Esophagus muscularis mucosa (tissue), 4 donors: ENCODE measurements at regions not wholly inside any gene's neighbourhood (a gene's known extent, or its start where the extent isn't known, plus 50 kb on each side); places are given as distances from the start of the nearest gene placed in this dataset.

Experiments
- DNase-seq: peaks from one replicate; pipeline ENCODE4 v3.0.0-alpha.2; 2017; ENCODE audit errors: extremely low spot score
- H3K27ac ChIP-seq, 4 donors: fragments of 200-600 bp; sonication (generic); replicated peaks in 1 of 4; 1 replicate in 3 of 4; 2 replicates in 1 of 4; pipeline ENCODE4 v1.5.1; 2016 to 2019; ENCODE audit warnings: mild to moderate bottlenecking in 1 of 4
- H3K27me3 ChIP-seq, 4 donors: fragments of 200-600 bp; sonication (generic); one replicate each; pipeline versions ENCODE4 v1.5.1 to v1.6.0; 2016 to 2019
- H3K36me3 ChIP-seq, 4 donors: fragments of 200-600 bp; sonication (generic); one replicate each; pipeline ENCODE4 v1.5.1; 2016 to 2019
- H3K4me1 ChIP-seq, 4 donors: fragments of 200-600 bp; sonication (generic); one replicate each; pipeline ENCODE4 v1.5.1; 2016 to 2019
- H3K4me3 ChIP-seq, 4 donors: fragments of 200-600 bp; sonication (generic); 1 replicate in 2 of 4; 2 replicates in 2 of 4; pipeline ENCODE4 v1.5.1; 2016 to 2019; ENCODE audit warnings: mild to moderate bottlenecking in 4 of 4, moderate library complexity in 1 of 4
- H3K9me3 ChIP-seq, 4 donors: fragments of 200-600 bp; sonication (generic); 1 replicate in 3 of 4; 2 replicates in 1 of 4; pipeline ENCODE4 v1.5.1; 2016 to 2019
- EP300 ChIP-seq: sonication (generic); formaldehyde crosslinking; IDR thresholded peaks from one replicate; pipeline ENCODE4 v1.6.1; 2017; ENCODE audit warnings: antibody characterized with exemption
- POLR2A ChIP-seq: fragments of 450-650 bp; IDR thresholded peaks from one replicate; pipeline ENCODE4 v1.6.1; 2017; ENCODE audit warnings: antibody characterized with exemption, moderate library complexity, mild to moderate bottlenecking, low read depth
- POLR2AphosphoS5 ChIP-seq, 2 donors: sonication (generic); formaldehyde crosslinking; IDR thresholded peaks; one replicate each; pipeline ENCODE4 v1.6.1; 2017; ENCODE audit warnings: antibody characterized with exemption in 2 of 2
- WGBS: methylation state at CpG from one replicate; pipeline ENCODE4 v1.1.5; 2018; 5-methylcytosine and 5-hydroxymethylcytosine counted together
- intact Hi-C: fragments of 100-400 bp; cut with DNase I; formaldehyde crosslinking; loops from one replicate; pipeline ENCODE4 v1.15.1; 2023
- TF ChIP-seq, protein P1 (sequence below), 3 experiments: fragments of 200-600 bp in 2 of 3; fragments of 450-650 bp in 1 of 3; sonication (generic) in 2 of 3; IDR thresholded peaks; one replicate each; pipeline ENCODE4 v1.5.1; 2017 to 2019; ENCODE audit warnings: antibody characterized with exemption in 3 of 3, mild to moderate bottlenecking in 2 of 3, moderate library complexity in 1 of 3

DNA sequence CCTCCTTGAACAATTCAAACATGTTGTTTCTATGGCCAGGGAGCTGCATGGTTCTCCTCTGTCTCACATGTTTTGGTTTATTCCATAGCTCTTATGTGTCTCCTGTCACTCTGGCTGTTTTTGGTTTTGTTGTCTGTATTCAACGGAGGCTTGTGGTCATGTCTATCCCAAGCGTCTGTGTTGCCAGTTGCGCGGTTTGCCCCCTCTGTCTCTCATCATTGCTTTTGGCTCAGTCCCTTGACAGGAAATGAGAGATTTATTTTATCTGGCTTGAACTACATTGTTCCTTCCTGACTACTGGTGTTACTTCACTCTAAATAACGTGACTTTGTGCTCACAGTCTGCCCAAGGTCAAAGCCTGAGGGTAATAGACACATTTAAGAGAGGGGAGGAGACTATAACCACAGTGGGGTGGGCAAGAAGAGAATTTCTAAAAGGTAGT lies 96.4 kb upstream of the SOX5 start:
- Histone ChIP-seq H3K4me1 (peaks cover 0 to 5% (median 0%) of the 10 kb centered on the region in 4 donors), H3K9me3 (peaks cover 0 to 13% (median 0%) of the 10 kb centered on the region in 4 donors), H3K27ac (no peak overlapping the region), H3K4me3 (no peak overlapping the region), H3K27me3 (no peaks in the 10 kb centered on the region), H3K36me3 (no peaks in the 10 kb centered on the region)
- no peak for DNase-seq
- WGBS = 33% methylated on average over 5 of the region's 5 CpGs
- TF ChIP-seq POLR2A = no peak
- TF ChIP-seq, protein P1, sequence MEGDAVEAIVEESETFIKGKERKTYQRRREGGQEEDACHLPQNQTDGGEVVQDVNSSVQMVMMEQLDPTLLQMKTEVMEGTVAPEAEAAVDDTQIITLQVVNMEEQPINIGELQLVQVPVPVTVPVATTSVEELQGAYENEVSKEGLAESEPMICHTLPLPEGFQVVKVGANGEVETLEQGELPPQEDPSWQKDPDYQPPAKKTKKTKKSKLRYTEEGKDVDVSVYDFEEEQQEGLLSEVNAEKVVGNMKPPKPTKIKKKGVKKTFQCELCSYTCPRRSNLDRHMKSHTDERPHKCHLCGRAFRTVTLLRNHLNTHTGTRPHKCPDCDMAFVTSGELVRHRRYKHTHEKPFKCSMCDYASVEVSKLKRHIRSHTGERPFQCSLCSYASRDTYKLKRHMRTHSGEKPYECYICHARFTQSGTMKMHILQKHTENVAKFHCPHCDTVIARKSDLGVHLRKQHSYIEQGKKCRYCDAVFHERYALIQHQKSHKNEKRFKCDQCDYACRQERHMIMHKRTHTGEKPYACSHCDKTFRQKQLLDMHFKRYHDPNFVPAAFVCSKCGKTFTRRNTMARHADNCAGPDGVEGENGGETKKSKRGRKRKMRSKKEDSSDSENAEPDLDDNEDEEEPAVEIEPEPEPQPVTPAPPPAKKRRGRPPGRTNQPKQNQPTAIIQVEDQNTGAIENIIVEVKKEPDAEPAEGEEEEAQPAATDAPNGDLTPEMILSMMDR (IDR thresholded peaks at IDR 0.05) = no peak
- TF ChIP-seq POLR2AphosphoS5 (IDR thresholded peaks at IDR 0.05) = no peak
- no peak for TF ChIP-seq EP300
- intact Hi-C loops = no loop called here

- Histone ChIP-seq H3K27ac (no peak overlapping the region), H3K36me3 (no peaks in the 10 kb centered on the region), H3K27me3 (no peaks in the 10 kb centered on the region), H3K4me3 (no peak overlapping the region), H3K9me3 (peaks cover 0 to 13% (median 0%) of the 10 kb centered on the region in 4 donors), H3K4me1 (peaks cover 0 to 5% (median 0%) of the 10 kb centered on the region in 4 donors)
- 95% methylated on average over 5 of the region's 5 CpGs for WGBS
- intact Hi-C loops = no loop called here
- DNase-seq = no peak
- TF ChIP-seq, protein P1 (IDR thresholded peaks at IDR 0.05) = no peak
- TF ChIP-seq EP300 (no peak), POLR2AphosphoS5 (IDR thresholded peaks at IDR 0.05) (no peak), POLR2A (no peak)
Observed at GRCh38 chr12:24044941-24045703, 95.7 kb upstream of the SOX5 start.

GRCh38 chr12:24042651-24043050 lies 93.2 kb upstream of the SOX5 start:
- Histone ChIP-seq H3K4me1 (peaks cover 0 to 5% (median 0%) of the 10 kb centered on the region in 4 donors), H3K9me3 (no peaks in the 10 kb centered on the region), H3K36me3 (no peaks in the 10 kb centered on the region), H3K4me3 (no peak overlapping the region), H3K27me3 (no peaks in the 10 kb centered on the region), H3K27ac (no peak overlapping the region)
- TF ChIP-seq POLR2AphosphoS5 (IDR thresholded peaks at IDR 0.05) (no peak), EP300 (no peak), POLR2A (no peak)
- TF ChIP-seq, protein P1 (IDR thresholded peaks at IDR 0.05) = no peak
- intact Hi-C loops = no loop called here
- no peak for DNase-seq

DNA sequence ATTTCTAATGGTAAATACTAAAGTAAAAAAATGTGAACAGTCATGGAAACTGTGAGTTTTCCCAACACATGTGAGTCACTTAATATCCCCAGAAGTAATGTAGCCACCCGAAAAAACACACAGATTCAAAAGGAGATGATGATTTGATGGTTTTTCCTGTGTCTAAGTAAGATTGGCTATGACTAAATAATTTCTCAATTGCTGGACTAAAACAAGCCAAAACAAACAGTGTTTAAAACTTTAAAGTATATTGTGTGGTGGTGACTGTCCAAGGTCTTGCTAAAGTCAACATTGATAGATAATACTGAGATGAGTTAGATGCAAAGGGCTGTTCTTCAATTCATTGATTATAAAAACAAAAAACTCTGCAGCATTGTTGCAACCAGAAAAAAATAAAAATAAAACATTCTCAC lies 89.6 kb upstream of the SOX5 start:
- no peak overlapping the region for H3K4me3 ChIP-seq
- H3K36me3 ChIP-seq = no peaks in the 10 kb centered on the region
- 36% methylated on average over 1 of the region's 1 CpG for WGBS
- H3K4me1 ChIP-seq = no peaks in the 10 kb centered on the region
- no peak for DNase-seq
- no peaks in the 10 kb centered on the region for H3K9me3 ChIP-seq
- no peak overlapping the region for H3K27ac ChIP-seq
- intact Hi-C loops = no loop called here
- TF ChIP-seq POLR2AphosphoS5 (IDR thresholded peaks at IDR 0.05) (no peak), POLR2A (no peak), EP300 (no peak)
- TF ChIP-seq, protein P1 (IDR thresholded peaks at IDR 0.05) = no peak
- H3K27me3 ChIP-seq = no peaks in the 10 kb centered on the region
